ENCODE measurements at regions not wholly inside any gene's neighbourhood (a gene's known extent, or its start where the extent isn't known, plus 50 kb on each side); places are given as distances from the start of the nearest gene placed in this dataset.
"Not testable (repeated sequence)": the region's sequence is repeated elsewhere in the genome, so short reads cannot be mapped to it uniquely, and the experiment has no call there.

GRCh38 chr10:108051218-108051617 is 886.7 kb upstream of the SORCS1 start:
- DNase-seq (ENCODE audit: low read depth in 1 of 2, low spot score in 2 of 2): no peak
- H3K4me1 ChIP-seq (replicated peaks): no peaks in the 10 kb centered on the region
- no peaks in the 10 kb centered on the region for H3K27me3 ChIP-seq (replicated peaks)
- no peak overlapping the region for H3K27ac ChIP-seq
- no peak overlapping the region for H3K4me3 ChIP-seq
- no peaks in the 10 kb centered on the region for H3K36me3 ChIP-seq
- no peaks in the 10 kb centered on the region; the same call in 1 of the 2 replicates for H3K9me3 ChIP-seq (replicated peaks)

GRCh38 chr10:108050626-108051025 is 886.1 kb upstream of the SORCS1 start:
- no peaks in the 10 kb centered on the region for H3K27me3 ChIP-seq (replicated peaks)
- H3K9me3 ChIP-seq (replicated peaks): no peaks in the 10 kb centered on the region; the same call in 1 of the 2 replicates
- no peak overlapping the region for H3K4me3 ChIP-seq
- H3K27ac ChIP-seq: no peak overlapping the region
- no peaks in the 10 kb centered on the region for H3K36me3 ChIP-seq
- no peaks in the 10 kb centered on the region for H3K4me1 ChIP-seq (replicated peaks)
- DNase-seq (ENCODE audit: low read depth in 1 of 2, low spot score in 2 of 2): no peak

GRCh38 chr10:108049668-108050067 is 885.2 kb upstream of the SORCS1 start:
- H3K4me1 ChIP-seq (replicated peaks): no peaks in the 10 kb centered on the region
- DNase-seq (ENCODE audit: low read depth in 1 of 2, low spot score in 2 of 2): no peak
- H3K4me3 ChIP-seq: no peak overlapping the region
- H3K36me3 ChIP-seq: no peaks in the 10 kb centered on the region
- H3K27me3 ChIP-seq (replicated peaks): no peaks in the 10 kb centered on the region
- H3K9me3 ChIP-seq (replicated peaks): peaks cover 5% of the 10 kb centered on the region
- no peak overlapping the region for H3K27ac ChIP-seq

- Histone ChIP-seq H3K4me1 (replicated peaks) (no peaks in the 10 kb centered on the region), H3K27ac (no peak overlapping the region), H3K4me3 (no peak overlapping the region), H3K36me3 (no peaks in the 10 kb centered on the region), H3K27me3 (replicated peaks) (no peaks in the 10 kb centered on the region), H3K9me3 (replicated peaks) (peaks cover 5% of the 10 kb centered on the region)
- DNase-seq (ENCODE audit: low read depth in 1 of 2, low spot score in 2 of 2): no peak
Measured at GRCh38 chr10:108048898-108049297, 884.4 kb upstream of the SORCS1 start.

DNA sequence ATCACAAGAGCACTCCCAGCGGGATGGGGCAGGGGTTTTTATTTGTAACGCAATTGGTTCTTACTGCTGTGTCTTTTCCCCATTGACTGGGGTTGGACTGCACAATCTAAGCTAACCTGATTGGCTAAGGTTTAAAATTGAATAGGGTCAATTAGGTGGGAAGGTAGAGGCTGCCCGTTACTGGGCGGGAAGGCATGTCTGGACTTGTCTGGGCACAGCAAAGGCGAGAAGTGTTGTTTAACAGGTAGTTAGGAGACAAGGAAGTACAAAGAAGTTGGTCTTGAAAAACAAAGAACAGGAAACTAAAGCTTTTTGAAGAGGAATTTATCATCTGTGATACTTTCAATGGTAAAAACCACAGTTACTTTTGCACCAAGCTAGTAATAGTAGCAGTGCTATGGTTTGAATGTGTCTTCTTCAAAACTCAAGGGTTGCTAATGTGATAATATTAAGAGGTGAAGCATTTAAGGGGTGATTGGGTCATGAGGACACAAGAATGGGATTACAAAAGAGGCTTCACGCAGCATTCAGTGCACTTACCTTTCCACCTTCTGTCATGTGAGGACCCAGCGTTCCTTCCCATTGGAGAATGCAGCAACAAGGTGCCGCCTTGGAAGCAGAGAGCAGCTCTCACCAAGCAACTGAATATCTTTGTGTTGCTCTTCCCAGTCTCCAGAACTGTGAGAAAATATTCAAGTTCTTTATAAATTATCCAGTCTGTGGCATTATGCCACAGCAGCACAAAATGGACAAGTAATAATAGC is 875.5 kb upstream of the SORCS1 start:
- DNase-seq (ENCODE audit: low read depth in 1 of 2, low spot score in 2 of 2): no peak
- Histone ChIP-seq H3K36me3 (no peaks in the 10 kb centered on the region), H3K27me3 (replicated peaks) (no peaks in the 10 kb centered on the region), H3K4me1 (replicated peaks) (no peaks in the 10 kb centered on the region), H3K27ac (no peak overlapping the region), H3K4me3 (no peak overlapping the region), H3K9me3 (replicated peaks) (peaks cover 2% of the 10 kb centered on the region)

DNA sequence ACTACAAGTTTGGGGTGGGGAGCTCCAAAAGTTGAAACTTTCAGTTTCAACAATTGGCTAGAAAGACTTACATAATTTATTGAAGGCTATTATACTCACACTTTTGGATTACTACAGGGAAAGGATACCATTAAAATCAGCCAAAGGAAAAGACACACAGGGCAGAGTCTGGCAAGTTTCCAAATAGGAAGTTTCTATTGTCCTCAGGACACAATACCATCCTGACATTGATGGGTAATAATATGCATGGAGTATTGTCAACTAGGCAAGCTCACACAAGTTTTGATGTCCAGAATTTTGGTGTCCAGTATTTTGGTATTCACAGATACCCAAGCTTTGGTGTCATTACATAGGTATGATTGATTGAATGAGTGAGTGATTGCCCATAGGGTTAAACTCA is 872.6 kb upstream of the SORCS1 start:
- Histone ChIP-seq H3K36me3 (no peaks in the 10 kb centered on the region), H3K9me3 (replicated peaks) (no peaks in the 10 kb centered on the region), H3K27me3 (replicated peaks) (no peaks in the 10 kb centered on the region), H3K4me3 (no peak overlapping the region), H3K27ac (no peak overlapping the region), H3K4me1 (replicated peaks) (no peaks in the 10 kb centered on the region)
- DNase-seq (ENCODE audit: low read depth in 1 of 2, low spot score in 2 of 2): no peak

DNA sequence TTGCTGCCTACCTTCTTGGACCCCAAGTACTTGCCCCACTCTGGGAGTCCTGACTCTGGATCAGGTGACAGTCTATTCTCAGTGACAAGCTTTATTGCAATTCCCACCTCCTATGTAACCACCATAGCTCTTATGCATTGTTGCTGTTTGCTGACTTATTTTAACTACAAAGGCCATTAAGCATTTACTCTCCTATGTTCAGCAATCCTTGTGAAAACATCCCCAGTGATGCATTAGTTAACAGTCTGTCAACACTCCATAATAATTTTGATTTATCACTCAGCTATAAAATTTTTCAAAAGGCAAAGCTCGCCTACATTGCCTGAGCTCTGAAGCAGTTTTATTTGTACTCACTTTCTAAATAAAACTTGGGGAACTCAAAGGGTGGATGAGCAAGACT is 871.8 kb upstream of the SORCS1 start:
- Histone ChIP-seq H3K36me3 (no peaks in the 10 kb centered on the region), H3K9me3 (replicated peaks) (no peaks in the 10 kb centered on the region), H3K4me1 (replicated peaks) (no peaks in the 10 kb centered on the region), H3K27ac (no peak overlapping the region), H3K27me3 (replicated peaks) (no peaks in the 10 kb centered on the region), H3K4me3 (no peak overlapping the region)
- DNase-seq (ENCODE audit: low read depth in 1 of 2, low spot score in 2 of 2): no peak

GRCh38 chr10:108034829-108035228 is 870.3 kb upstream of the SORCS1 start:
- DNase-seq (ENCODE audit: low read depth in 1 of 2, low spot score in 2 of 2): no peak
- no peaks in the 10 kb centered on the region for H3K27me3 ChIP-seq (replicated peaks)
- no peak overlapping the region for H3K4me3 ChIP-seq

GRCh38 chr10:108033518-108033917 is 869.0 kb upstream of the SORCS1 start:
- not testable (repeated sequence) for H3K27ac ChIP-seq; H3K9me3 ChIP-seq (replicated peaks); H3K4me1 ChIP-seq (replicated peaks); H3K36me3 ChIP-seq; H3K27me3 ChIP-seq (replicated peaks); DNase-seq (ENCODE audit: low read depth in 1 of 2, low spot score in 2 of 2); H3K4me3 ChIP-seq

More at GRCh38 chr10:108034829-108035228, 870.3 kb upstream of the SORCS1 start:
- no peaks in the 10 kb centered on the region for H3K36me3 ChIP-seq
- no peak overlapping the region for H3K27ac ChIP-seq
- no peaks in the 10 kb centered on the region for H3K4me1 ChIP-seq (replicated peaks)
- H3K9me3 ChIP-seq (replicated peaks): no peaks in the 10 kb centered on the region

DNA sequence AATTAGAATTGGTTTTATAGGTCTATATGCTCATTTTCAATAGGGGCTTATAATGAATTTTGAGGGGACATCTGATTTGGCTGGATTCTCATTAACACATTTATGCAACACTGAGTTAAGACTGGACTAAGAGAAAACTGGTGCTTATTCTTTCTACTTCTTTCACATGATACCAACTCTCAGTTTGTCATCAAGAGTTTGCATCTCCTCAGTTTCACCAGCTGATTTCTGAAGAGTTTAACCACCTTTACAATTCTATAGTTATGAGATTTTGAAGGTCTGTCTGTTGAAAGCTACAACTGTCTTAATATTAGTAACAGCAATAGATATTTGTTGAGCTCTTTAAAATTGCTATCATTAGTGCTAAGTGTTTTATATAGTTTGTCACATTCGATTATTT is 867.0 kb upstream of the SORCS1 start:
- Histone ChIP-seq H3K36me3 (no peaks in the 10 kb centered on the region), H3K4me3 (no peak overlapping the region), H3K27ac (no peak overlapping the region), H3K9me3 (replicated peaks) (no peaks in the 10 kb centered on the region), H3K4me1 (replicated peaks) (no peaks in the 10 kb centered on the region), H3K27me3 (replicated peaks) (no peaks in the 10 kb centered on the region)
- no peak for DNase-seq (ENCODE audit: low read depth in 1 of 2, low spot score in 2 of 2)

GRCh38 chr10:108014902-108015177 is 850.3 kb upstream of the SORCS1 start:
- H3K9me3 ChIP-seq (replicated peaks): 0 out of 2 replicates have a peak, but pooled peaks cover 5% of the 10 kb centered on the region
- DNase-seq (ENCODE audit: low read depth in 1 of 2, low spot score in 2 of 2): no peak
- H3K27me3 ChIP-seq (replicated peaks): no peaks in the 10 kb centered on the region
- H3K4me1 ChIP-seq (replicated peaks): no peaks in the 10 kb centered on the region
- H3K27ac ChIP-seq: no peak overlapping the region
- H3K36me3 ChIP-seq: no peaks in the 10 kb centered on the region
- H3K4me3 ChIP-seq: no peak overlapping the region

- Histone ChIP-seq H3K36me3 (no peaks in the 10 kb centered on the region), H3K4me3 (no peak overlapping the region), H3K9me3 (replicated peaks) (0 out of 2 replicates have a peak, but pooled peaks cover 5% of the 10 kb centered on the region), H3K4me1 (replicated peaks) (no peaks in the 10 kb centered on the region), H3K27ac (no peak overlapping the region), H3K27me3 (replicated peaks) (no peaks in the 10 kb centered on the region)
- DNase-seq (ENCODE audit: low read depth in 1 of 2, low spot score in 2 of 2): no peak
Measured at GRCh38 chr10:108014145-108014901, 849.8 kb upstream of the SORCS1 start.

GRCh38 chr10:108005627-108006026 is 841.1 kb upstream of the SORCS1 start:
- Histone ChIP-seq H3K27me3 (replicated peaks) (no peaks in the 10 kb centered on the region), H3K9me3 (replicated peaks) (no peaks in the 10 kb centered on the region), H3K4me1 (replicated peaks) (no peaks in the 10 kb centered on the region), H3K36me3 (no peaks in the 10 kb centered on the region), H3K27ac (no peak overlapping the region), H3K4me3 (no peak overlapping the region)
- no peak for DNase-seq (ENCODE audit: low read depth in 1 of 2, low spot score in 2 of 2)

GRCh38 chr10:108003576-108003975 is 839.1 kb upstream of the SORCS1 start:
- no peak for DNase-seq (ENCODE audit: low read depth in 1 of 2, low spot score in 2 of 2)
- Histone ChIP-seq H3K4me1 (replicated peaks) (no peaks in the 10 kb centered on the region), H3K9me3 (replicated peaks) (no peaks in the 10 kb centered on the region)

More at GRCh38 chr10:108003576-108003975, 839.1 kb upstream of the SORCS1 start:
- H3K4me3 ChIP-seq: no peak overlapping the region
- no peaks in the 10 kb centered on the region for H3K27me3 ChIP-seq (replicated peaks)
- H3K27ac ChIP-seq: no peak overlapping the region
- H3K36me3 ChIP-seq: no peaks in the 10 kb centered on the region

Data from SJSA1 (cell line).